Cardiac muscle cell (in vitro differentiated cells and primary cell): ENCODE measurements at regions not wholly inside any gene's neighbourhood (a gene's known extent, or its start where the extent isn't known, plus 50 kb on each side); places are given as distances from the start of the nearest gene placed in this dataset.

Source experiments
- DNase-seq, 2 donors: peaks; one replicate each; pipeline versions ENCODE4 v3.0.0 to v3.0.0-alpha.2; 2010 to 2017; ENCODE audit warnings: low read depth in 1 of 2, low spot score in 1 of 2
- H3K27ac ChIP-seq: fragments of 200-600 bp; sonication (generic); 2 replicates; pipeline ENCODE4 v1.5.1; 2016
- H3K27me3 ChIP-seq: fragments of 200-600 bp; sonication (generic); 2 replicates; pipeline ENCODE4 v1.6.0; 2016; ENCODE audit warnings: control low read depth
- H3K36me3 ChIP-seq: fragments of 200-600 bp; sonication (generic); 2 replicates; pipeline ENCODE4 v1.5.1; 2016; ENCODE audit warnings: control low read depth
- H3K4me1 ChIP-seq: fragments of 200-600 bp; sonication (generic); 2 replicates; pipeline ENCODE4 v1.8.1; 2017; ENCODE audit warnings: low read depth, mild to moderate bottlenecking, mixed run types
- H3K4me3 ChIP-seq: fragments of 200-600 bp; sonication (generic); 2 replicates; pipeline ENCODE4 v1.5.1; 2016; ENCODE audit warnings: mild to moderate bottlenecking
- H3K9me3 ChIP-seq: fragments of 200-600 bp; sonication (generic); 2 replicates; pipeline ENCODE4 v1.5.1; 2017; ENCODE audit warnings: low read depth, mild to moderate bottlenecking, control low read depth
- CTCF ChIP-seq: IDR thresholded peaks from 2 replicates; pipeline ENCODE4 v1.5.1; 2012; ENCODE audit warnings: low read depth, mild to moderate bottlenecking, low read length

- Histone ChIP-seq H3K36me3 (no peaks in the 10 kb centered on the region), H3K27me3 (no peaks in the 10 kb centered on the region), H3K27ac (no peak overlapping the region), H3K4me3 (no peak overlapping the region), H3K4me1 (peaks cover 3% of the 10 kb centered on the region), H3K9me3 (no peaks in the 10 kb centered on the region)
- peak in 1 of 2 donors; percentile 32 for DNase-seq
- TF ChIP-seq CTCF, result no peak
Measured at GRCh38 chr9:16268067-16268881, 602.2 kb downstream of the BNC2 start.

DNA sequence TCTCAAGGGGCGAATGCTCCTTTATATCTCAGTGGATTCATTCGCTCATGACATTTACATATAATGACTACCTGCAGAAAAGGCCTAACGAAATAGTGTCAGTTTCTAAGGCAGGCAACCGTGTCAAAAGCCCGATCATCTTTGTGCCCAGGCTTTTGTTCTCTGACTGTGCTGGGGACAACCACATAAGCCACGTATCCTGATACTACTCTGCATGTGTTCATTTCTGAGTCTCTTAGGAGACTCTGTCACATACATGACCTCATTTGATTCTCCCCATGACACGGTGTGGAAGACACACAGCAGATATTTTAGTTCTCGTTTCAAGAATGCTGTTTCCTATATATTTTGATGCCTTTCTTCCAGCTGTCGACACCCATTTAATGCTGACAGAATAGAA, 598.5 kb downstream of the BNC2 start:
- peaks cover 3% of the 10 kb centered on the region for H3K4me1 ChIP-seq
- no peaks in the 10 kb centered on the region for H3K9me3 ChIP-seq
- DNase-seq, result no peak
- no peak overlapping the region for H3K4me3 ChIP-seq
- no peak for TF ChIP-seq CTCF
- H3K27ac ChIP-seq, result no peak overlapping the region
- H3K27me3 ChIP-seq, result no peaks in the 10 kb centered on the region
- no peaks in the 10 kb centered on the region for H3K36me3 ChIP-seq

DNA sequence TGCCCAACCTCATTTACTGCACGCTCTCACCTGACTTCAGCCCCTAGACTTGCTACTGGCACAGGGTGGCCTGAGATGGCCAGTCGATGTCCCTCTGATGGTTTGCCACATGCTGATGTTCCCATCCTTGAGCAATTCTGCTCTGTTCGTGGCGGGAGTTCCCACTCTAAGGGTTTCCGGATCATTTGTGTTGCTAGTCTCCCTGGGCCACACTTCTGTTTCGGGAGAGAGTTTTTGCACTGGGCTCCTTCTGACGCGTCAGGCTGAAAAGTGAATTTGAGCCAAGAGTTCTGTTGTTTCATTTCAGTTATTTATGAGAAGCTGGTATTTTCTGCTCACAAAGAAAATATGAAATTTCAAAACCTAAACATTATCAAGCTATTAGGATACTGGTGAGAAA, 597.7 kb downstream of the BNC2 start:
- Histone ChIP-seq H3K4me3 (no peak overlapping the region), H3K9me3 (no peaks in the 10 kb centered on the region), H3K27ac (no peak overlapping the region), H3K36me3 (no peaks in the 10 kb centered on the region), H3K27me3 (no peaks in the 10 kb centered on the region), H3K4me1 (peaks cover 3% of the 10 kb centered on the region)
- DNase-seq, result peak in 1 of 2 donors; percentile 21
- no peak for TF ChIP-seq CTCF

DNA sequence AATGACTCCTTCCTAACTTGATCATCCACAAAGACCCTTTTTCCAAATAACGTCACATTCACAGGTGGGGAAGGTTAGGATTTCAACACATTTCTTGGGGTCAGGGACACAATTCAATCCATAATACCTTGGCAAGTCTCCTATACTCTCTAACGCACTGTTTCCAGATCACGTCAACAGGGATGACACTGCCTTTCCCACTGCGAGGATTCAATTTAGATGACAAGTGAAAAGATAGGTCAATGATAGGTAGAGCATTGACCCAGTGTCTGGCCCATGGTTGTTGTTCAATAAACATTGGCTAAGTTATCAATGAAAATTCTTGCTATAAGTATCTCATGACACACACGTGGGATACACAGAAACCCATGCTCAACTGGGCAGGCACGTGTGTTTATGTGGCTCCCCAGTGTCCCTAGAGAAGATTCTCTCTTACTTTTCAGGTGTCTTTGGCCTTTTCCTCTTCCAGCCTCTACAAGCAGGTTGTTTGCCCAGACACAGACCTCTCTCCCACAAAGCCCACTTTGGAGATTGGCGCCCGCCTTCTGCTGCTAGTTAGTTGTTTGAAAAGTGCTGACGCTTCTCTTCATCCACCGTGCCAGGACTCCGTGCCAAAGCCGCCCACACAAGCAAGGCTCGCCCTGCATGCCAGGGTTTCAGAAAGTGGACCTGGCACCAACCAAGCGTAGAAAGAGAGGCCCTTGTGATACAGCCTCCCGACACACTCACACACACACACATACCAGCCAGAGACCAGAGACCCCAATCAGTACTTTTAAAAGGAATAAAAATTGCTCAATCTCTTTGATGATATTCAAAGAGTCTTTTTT, 594.5 kb downstream of the BNC2 start:
- TF ChIP-seq CTCF, result no peak
- Histone ChIP-seq H3K36me3 (no peaks in the 10 kb centered on the region), H3K9me3 (no peaks in the 10 kb centered on the region), H3K27ac (no peak overlapping the region), H3K4me3 (no peak overlapping the region), H3K27me3 (no peaks in the 10 kb centered on the region), H3K4me1 (no peaks in the 10 kb centered on the region)
- no peak for DNase-seq

GRCh38 chr9:16276866-16277265, 593.6 kb downstream of the BNC2 start:
- H3K27me3 ChIP-seq, result no peaks in the 10 kb centered on the region
- no peaks in the 10 kb centered on the region for H3K9me3 ChIP-seq
- no peak for DNase-seq
- TF ChIP-seq CTCF, result no peak
- H3K27ac ChIP-seq, result no peak overlapping the region
- no peak overlapping the region for H3K4me3 ChIP-seq
- no peaks in the 10 kb centered on the region for H3K36me3 ChIP-seq
- H3K4me1 ChIP-seq, result no peaks in the 10 kb centered on the region
